Urinary bladder (tissue), 3 donors: ENCODE measurements at regions not wholly inside any gene's neighbourhood (a gene's known extent, or its start where the extent isn't known, plus 50 kb on each side); places are given as distances from the start of the nearest gene placed in this dataset.

ENCODE experiments used
- DNase-seq: peaks from one replicate; pipeline ENCODE4 v3.0.0-alpha.2; 2015; ENCODE audit errors: extremely low spot score
- H3K27ac ChIP-seq: one replicate; pipeline ENCODE4 v1.5.1; 2013; ENCODE audit warnings: low read depth, mild to moderate bottlenecking, moderate library complexity
- H3K36me3 ChIP-seq: one replicate; pipeline ENCODE4 v1.6.1; 2013; ENCODE audit warnings: mild to moderate bottlenecking, moderate library complexity; ENCODE audit not compliant: insufficient read depth
- H3K4me1 ChIP-seq: one replicate; pipeline ENCODE4 v1.6.1; 2013; ENCODE audit warnings: mild to moderate bottlenecking, moderate library complexity; ENCODE audit not compliant: insufficient read depth
- H3K4me3 ChIP-seq: one replicate; pipeline ENCODE4 v1.5.1; 2013; ENCODE audit warnings: low read depth, low read length
- WGBS: extraction: QIAGEN DNeasy Blood & Tissue Kit; methylation state at CpG from one replicate; pipeline ENCODE4 v1.1.7; 2013; 5-methylcytosine and 5-hydroxymethylcytosine counted together
- donor health status: healthy with polysubstance abuse.
- donor health status: healthy.

DNA sequence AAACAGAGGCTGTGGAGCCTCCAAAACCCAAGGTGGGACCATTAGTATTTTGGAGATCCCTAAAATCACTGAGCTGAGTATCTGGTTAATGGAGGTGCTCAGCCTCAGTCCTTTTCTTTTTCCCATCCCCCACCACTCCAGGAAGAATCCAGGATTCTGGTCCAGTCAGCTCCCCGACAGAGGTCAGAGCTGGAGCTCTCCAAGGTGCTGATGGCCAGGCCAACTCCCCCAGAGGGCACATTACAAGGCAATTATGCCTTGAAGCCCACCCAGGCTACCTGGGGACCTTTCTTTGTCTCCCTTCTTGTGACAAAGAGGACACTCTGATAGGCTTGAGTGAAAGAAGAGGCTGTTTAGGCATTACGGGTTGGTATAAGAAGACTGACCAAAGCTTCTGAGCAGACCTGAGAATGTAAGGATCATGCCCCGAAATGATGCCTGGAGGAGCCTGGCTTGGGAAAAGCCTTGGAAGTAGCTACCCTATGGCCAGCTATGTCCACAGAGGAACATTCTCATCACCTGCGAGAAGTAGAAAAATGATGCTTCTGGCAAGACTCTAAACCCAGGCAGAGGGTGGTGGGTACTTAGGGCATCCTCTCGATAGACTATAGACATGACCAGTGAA lies 102.5 kb upstream of the LDAH start:
- H3K4me3 ChIP-seq, result no peak overlapping the region
- 73% methylated on average over 5 of the region's 5 CpGs for WGBS
- no peaks in the 10 kb centered on the region for H3K4me1 ChIP-seq
- DNase-seq, result no peak
- H3K27ac ChIP-seq, result no peak overlapping the region
- H3K36me3 ChIP-seq, result no peaks in the 10 kb centered on the region

DNA sequence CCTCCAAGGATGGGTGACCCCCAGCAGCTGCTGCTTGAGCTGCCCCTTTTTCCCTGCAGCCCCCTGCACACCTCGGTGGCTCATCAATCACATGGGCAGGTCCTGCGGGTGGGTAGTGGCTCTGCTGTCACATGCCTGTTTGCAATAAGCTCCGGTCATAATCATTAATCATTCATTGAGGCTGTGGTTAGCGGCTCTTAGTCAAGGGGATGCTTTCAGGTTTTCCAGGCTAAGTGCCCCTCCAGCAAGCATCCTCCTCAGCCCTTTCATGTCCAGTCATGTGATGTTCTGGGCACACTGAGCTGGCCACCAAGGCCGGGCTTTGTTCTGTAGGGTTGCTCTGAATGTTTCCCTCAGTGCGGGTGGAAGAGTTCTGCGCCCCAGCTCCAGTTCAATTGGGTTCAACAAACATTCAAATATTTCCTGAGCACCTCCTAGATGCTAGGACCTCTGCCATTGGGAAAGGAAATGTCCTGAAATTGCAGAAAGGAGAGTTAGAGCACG lies 96.4 kb upstream of the LDAH start:
- H3K4me1 ChIP-seq, result no peaks in the 10 kb centered on the region
- WGBS, result 73% methylated on average over 8 of the region's 8 CpGs
- no peak overlapping the region for H3K4me3 ChIP-seq
- no peak for DNase-seq
- no peaks in the 10 kb centered on the region for H3K36me3 ChIP-seq
- no peak overlapping the region for H3K27ac ChIP-seq

DNA sequence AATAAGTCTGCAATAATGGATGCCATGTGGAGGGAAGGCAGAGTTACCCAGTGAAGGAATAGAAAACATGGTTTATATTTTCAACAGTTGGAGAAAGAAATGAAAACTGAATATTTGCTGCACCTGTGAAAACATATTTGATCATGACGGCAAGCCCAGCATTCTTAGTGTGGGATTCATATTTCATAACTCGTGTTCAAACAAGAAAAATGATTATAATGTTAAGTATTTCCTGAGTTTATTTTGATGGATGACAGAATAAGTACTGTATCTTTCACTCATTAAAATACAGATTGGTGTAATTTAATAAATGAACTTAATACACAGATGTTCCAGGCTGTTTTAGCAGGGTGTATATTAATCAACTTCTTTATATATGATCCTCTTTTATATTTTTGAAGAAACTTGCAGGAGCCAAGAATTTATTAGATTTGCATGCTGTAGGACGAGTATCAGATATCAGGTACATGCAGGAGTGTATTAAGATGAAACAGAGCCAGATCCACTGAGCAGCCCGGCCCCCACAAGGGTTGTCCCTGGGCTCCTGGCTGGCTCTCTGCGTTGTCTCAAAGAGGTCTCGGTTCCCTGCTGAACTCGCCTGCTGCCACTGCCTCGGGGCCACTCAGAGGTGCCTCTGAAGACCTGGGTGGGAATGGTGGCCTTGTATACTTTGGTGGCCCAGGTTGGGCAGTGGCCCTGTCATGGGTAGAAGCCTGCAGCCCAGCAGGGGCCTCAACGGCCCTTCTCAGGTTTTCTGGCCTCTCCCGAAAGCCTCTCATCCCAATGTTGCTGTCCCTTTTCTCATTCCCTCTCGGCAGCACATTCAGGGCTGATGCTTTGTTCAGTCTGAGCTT lies 95.0 kb upstream of the LDAH start:
- no peak overlapping the region for H3K27ac ChIP-seq
- no peak for DNase-seq
- no peaks in the 10 kb centered on the region for H3K36me3 ChIP-seq
- H3K4me1 ChIP-seq, result no peaks in the 10 kb centered on the region
- H3K4me3 ChIP-seq, result no peak overlapping the region
- WGBS, result 60% methylated on average over 11 of the region's 11 CpGs

DNA sequence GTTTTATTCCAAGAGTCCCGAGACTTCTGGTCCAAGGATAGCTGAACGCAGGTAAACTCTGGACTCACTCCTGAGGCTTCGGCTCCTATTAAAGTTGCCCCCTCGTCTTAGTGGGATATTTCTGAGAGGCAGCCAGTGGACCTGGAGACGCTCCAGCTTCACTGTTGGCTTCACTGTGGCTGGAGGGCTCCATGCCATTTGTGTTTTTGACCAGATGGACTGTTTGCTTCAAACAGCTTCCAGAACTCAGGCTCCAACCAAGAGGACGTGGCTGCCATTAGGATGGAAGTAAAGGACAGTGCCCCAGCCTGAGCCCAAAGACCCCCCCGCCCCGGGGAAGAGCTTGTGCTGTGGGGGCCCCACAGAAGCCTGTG lies 94.4 kb upstream of the LDAH start:
- Histone ChIP-seq H3K4me1 (no peaks in the 10 kb centered on the region), H3K36me3 (no peaks in the 10 kb centered on the region), H3K4me3 (no peak overlapping the region), H3K27ac (no peak overlapping the region)
- WGBS, result 50% methylated on average over 8 of the region's 8 CpGs
- no peak for DNase-seq

DNA sequence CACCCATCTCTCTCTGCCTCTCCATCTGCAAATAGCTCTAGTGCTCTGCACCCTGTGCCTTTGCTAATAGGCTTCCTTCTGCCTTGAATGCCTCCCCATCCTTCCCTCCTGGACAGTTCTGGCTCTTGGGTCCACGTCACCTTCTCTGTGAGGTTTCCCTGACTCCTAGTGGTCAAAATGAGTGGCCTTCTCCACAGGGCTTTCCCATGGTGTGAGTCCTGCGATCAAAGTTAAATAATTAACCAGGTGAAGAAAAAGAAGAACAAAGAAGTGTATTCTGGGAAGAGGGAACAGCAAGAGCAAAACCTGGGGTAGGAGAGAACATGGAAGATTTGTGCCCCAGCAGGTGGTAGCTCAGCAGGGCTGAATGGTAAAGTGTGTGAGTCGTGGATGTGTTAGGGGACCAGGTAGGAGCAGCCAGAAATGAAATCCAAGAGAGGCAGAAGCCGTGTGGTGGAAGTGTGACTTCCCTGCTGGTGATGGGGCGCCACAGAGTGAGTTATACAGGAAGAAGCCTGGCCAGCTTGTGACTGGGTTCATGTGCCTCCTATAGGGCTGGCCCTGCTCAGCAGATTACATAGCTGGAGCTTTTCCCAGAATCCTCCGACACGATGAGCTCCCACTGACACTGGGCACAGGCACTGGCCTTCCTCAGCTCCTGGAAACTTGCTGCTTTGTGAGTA lies 93.8 kb upstream of the LDAH start:
- Histone ChIP-seq H3K4me3 (no peak overlapping the region), H3K4me1 (no peaks in the 10 kb centered on the region), H3K27ac (no peak overlapping the region), H3K36me3 (no peaks in the 10 kb centered on the region)
- no peak for DNase-seq
- 40% methylated on average over 7 of the region's 7 CpGs for WGBS

DNA sequence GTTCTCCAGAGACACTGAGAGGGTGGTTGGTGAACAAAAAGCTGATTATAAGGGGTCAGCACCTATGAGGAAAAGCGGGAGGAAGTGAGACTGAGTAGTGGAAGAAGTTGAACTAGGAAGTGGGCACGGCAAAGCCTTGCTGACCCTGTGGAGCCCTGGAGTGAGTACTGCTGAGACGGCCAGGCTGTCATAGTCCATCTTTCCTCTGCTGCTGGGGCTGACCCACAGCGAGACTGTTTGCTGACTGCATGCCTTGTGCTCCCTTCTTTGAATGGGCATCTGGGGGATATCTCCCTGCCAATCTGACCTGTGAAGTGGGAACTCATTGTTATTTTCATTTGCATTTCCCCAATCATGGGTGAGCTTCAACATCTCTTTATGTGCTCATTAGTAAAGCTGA lies 92.4 kb upstream of the LDAH start:
- H3K27ac ChIP-seq, result no peak overlapping the region
- no peak overlapping the region for H3K4me3 ChIP-seq
- WGBS, result 65% methylated on average over 4 of the region's 4 CpGs
- H3K4me1 ChIP-seq, result no peaks in the 10 kb centered on the region
- H3K36me3 ChIP-seq, result no peaks in the 10 kb centered on the region
- DNase-seq, result no peak

DNA sequence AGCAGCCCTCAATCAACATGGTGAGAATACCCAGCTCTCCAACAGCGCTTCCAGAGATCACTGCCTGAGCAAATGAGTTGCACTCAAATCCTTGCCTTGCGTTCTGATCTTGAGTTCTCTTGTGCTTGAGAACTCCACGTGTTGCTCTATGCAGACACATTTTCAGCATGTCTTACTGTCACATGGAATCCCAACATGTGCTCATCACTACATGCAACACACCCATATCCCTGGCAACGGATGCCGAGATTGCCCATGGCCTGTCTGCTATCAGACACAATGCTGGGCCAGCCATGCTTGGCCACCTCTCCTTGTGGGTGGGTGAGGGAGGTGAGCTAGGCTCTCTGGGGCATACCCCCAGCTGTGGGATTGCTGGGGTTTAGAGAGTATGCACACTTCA lies 91.9 kb upstream of the LDAH start:
- 90% methylated on average over 5 of the region's 5 CpGs for WGBS
- no peaks in the 10 kb centered on the region for H3K36me3 ChIP-seq
- no peak for DNase-seq
- H3K27ac ChIP-seq, result no peak overlapping the region
- no peak overlapping the region for H3K4me3 ChIP-seq
- H3K4me1 ChIP-seq, result no peaks in the 10 kb centered on the region

DNA sequence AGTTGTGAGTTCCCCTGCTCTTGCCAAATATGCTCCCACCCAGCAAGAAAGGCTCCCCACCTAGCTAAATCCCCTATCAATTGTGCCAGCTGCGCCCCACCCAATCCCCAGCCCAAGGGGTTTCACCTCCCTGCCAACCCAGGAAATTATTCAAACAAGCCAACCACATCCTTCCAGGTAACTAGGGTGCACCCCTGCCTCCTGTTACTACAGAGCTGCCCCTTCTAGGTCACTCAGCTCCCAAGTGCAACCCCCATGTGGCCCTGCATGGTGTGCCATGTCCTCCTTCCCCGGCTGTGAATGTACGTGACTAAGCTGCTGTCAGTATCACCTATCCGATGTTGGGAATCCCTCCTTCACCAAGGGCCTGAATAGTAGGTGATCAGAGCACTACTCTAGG lies 91.2 kb upstream of the LDAH start:
- Histone ChIP-seq H3K4me1 (no peaks in the 10 kb centered on the region), H3K27ac (no peak overlapping the region), H3K36me3 (no peaks in the 10 kb centered on the region), H3K4me3 (no peak overlapping the region)
- no peak for DNase-seq
- WGBS, result 88% methylated on average over 4 of the region's 4 CpGs

DNA sequence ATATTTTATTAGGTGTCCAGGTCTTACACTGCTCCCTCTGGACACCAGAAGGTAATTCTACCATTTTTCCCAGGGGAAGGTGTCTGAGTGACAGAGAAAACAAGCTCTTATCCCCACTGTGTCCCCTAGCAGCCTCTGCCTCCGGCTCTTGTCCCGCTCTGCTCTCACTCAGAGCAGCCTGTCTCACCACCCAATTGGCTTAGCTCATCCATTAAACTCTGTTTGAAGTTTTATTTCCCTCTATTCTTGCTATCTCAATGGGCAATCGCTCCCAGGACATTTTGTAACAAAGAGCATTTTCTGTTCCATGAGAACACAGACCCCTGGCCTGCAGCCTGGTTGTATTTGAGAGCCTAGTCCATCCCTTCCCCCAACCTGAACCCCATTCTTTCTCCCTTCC lies 90.6 kb upstream of the LDAH start:
- Histone ChIP-seq H3K4me1 (no peaks in the 10 kb centered on the region), H3K4me3 (no peak overlapping the region), H3K27ac (no peak overlapping the region), H3K36me3 (no peaks in the 10 kb centered on the region)
- peak; percentile 66 for DNase-seq
- WGBS, result 25% methylated on average over 3 of the region's 3 CpGs

DNA sequence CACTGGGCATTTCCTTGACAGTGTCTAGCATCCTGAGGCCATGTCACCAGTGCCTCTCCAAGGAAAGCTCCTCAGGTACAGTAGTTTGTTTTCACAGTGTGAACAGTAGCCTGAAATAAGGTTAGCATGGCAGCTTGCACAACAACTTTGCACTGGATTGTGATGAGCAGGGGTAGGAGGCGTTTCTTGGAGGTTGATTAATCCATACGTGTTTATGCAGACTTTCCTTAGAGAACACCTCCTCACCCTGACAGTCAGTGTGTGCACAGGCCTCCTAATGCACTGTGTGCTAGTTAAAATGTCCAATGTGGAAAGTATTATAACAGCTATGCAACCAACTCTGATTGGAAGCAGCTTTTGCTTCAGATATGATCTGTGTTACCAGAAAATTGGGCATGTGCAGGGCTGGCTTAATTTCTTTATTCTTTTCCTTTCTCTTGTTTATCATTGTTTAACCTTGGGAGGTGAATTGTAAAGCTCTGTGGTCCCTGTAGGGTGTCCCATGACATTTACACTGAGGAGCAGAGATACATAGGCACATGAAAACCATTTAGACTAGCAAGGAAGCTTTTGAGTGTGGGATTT lies 77.2 kb upstream of the LDAH start:
- no peak overlapping the region for H3K4me3 ChIP-seq
- no peak for DNase-seq
- WGBS, result 46% methylated on average over 2 of the region's 2 CpGs
- no peaks in the 10 kb centered on the region for H3K4me1 ChIP-seq
- no peaks in the 10 kb centered on the region for H3K36me3 ChIP-seq
- no peak overlapping the region for H3K27ac ChIP-seq

DNA sequence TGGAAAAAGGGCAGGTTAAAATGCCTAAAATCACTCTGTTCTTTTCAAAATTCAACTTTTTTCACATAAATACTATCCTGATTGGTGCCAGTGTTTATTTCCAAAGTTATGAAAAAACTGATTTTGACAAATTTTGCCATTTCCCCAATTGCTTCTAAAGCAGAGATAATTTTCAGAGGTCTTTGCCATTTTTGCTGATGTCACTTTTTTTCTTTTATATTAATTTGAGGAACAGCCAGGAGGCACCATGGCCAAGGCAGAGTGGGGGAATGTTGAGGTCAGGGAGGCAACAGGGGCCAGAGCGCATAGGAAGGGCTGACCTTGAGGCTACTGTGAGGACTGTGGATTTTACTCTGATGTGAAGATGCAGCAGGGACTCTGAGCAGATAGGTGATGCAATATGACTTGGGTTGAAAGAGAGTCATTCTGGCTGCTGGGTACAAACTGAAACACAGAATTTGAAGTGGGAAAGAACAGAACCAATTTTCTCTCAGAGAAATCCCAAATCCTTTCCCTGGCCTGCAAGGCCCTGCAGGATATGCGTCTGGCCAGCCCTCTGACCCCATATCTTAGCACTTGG lies 75.1 kb upstream of the LDAH start:
- H3K4me1 ChIP-seq, result no peaks in the 10 kb centered on the region
- no peak overlapping the region for H3K27ac ChIP-seq
- WGBS, result 85% methylated on average over 2 of the region's 2 CpGs

DNA sequence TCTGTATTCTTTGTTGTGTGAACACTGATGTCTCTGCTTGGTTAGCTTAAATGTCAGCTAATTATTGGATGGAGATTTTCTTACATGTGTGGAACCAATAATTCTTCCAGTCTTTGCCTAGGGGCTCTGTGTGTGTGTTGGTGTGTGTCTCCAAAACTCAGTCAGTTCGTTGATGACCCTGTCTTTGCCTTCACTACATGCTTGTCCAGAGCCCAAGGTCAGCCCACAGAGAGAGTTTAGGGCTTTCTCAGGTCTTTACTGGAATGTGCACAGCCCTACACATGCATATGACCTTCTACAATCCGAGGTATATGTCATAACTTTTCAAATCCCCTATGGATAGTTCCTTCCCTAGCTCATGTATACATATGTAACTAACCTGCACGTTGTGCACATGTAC lies 74.1 kb upstream of the LDAH start:
- H3K4me3 ChIP-seq, result no peak overlapping the region
- DNase-seq, result no peak
- no peak overlapping the region for H3K27ac ChIP-seq
- no peaks in the 10 kb centered on the region for H3K4me1 ChIP-seq
- no peaks in the 10 kb centered on the region for H3K36me3 ChIP-seq
- WGBS, result 63% methylated on average over 3 of the region's 3 CpGs

More for the DNA sequence above, 75.1 kb upstream of the LDAH start:
- Histone ChIP-seq H3K4me3 (no peak overlapping the region), H3K36me3 (no peaks in the 10 kb centered on the region)
- DNase-seq, result no peak

DNA sequence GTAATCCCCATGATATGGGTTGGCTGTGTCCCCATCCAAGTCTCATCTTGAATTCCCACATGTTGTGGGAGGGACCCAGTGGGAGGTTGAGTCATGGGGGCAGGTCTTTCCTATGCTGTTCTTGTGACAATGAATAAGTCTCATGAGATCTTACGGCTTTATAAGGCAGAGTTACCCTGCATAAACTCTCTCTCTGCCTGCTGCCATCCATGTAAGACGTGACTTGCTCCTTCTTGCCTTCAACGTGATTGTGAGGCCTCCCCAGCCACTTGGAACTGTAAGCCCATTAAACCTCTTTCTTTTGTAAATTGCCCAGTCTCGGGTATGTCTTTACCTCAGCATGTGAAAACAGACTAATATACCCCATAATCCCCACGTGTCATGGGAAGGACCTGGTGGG lies 61.9 kb upstream of the LDAH start:
- no peaks in the 10 kb centered on the region for H3K4me1 ChIP-seq
- no peak overlapping the region for H3K27ac ChIP-seq
- no peak for DNase-seq
- no peaks in the 10 kb centered on the region for H3K36me3 ChIP-seq
- WGBS, result 71% methylated on average over 5 of the region's 5 CpGs
- H3K4me3 ChIP-seq, result no peak overlapping the region
